ENCODE measurements at regions not wholly inside any gene's neighbourhood (a gene's known extent, or its start where the extent isn't known, plus 50 kb on each side); places are given as distances from the start of the nearest gene placed in this dataset.

GRCh38 chr1:831522-831921, 92.2 kb upstream of the SAMD11 start:
- TF ChIP-seq CTCF (IDR thresholded peaks at IDR 0.05) (no peak), POLR2A (IDR thresholded peaks at IDR 0.05) (no peak)

Measured in right lobe of liver (tissue), 4 donors.